PC-9 (cell line): ENCODE measurements at regions not wholly inside any gene's neighbourhood (a gene's known extent, or its start where the extent isn't known, plus 50 kb on each side); places are given as distances from the start of the nearest gene placed in this dataset.

ENCODE experiments used
- BruUV-seq: library from RNA; stranded (reverse); fragments of 400-500 nt; replicated peaks from 2 replicates; lab custom pipeline; 2021; lab: Mats Ljungman, UMichigan
- CTCF ChIA-PET: fragments of 300-600 bp; sonication (Branson Sonifier 250); formaldehyde crosslinking; loops from one replicate; lab custom pipeline; 2022; ENCODE audit warnings: antibody characterized with exemption; lab: Charles Lee
- POLR2A ChIA-PET: fragments of 300-600 bp; sonication (Branson Sonifier 250); formaldehyde crosslinking; loops from one replicate; lab custom pipeline; 2022; ENCODE audit warnings: antibody characterized with exemption; ENCODE audit not compliant: unreplicated experiment; lab: Charles Lee
- DNase-seq, 2 experiments: peaks; one replicate each; pipeline versions ENCODE4 v3.0.0 to v3.0.0-alpha.2; 2015 to 2022; ENCODE audit warnings: mixed read lengths in 1 of 2
- H2AFZ ChIP-seq: fragments of 200-600 bp; sonication (generic); 2 replicates; pipeline ENCODE4 v1.8.1; 2017; ENCODE audit warnings: antibody characterized with exemption
- H3F3A ChIP-seq: fragments of 200-600 bp; sonication (generic); 2 replicates; pipeline ENCODE4 v1.8.1; 2017; ENCODE audit warnings: antibody characterized with exemption, mild to moderate bottlenecking, low read depth; ENCODE audit not compliant: insufficient read depth
- H3K27ac ChIP-seq: fragments of 200-600 bp; sonication (generic); 2 replicates; pipeline ENCODE4 v1.6.1; 2016; ENCODE audit warnings: mixed run types
- H3K27me3 ChIP-seq: fragments of 200-600 bp; sonication (generic); 2 replicates; pipeline ENCODE4 v1.6.1; 2016; ENCODE audit warnings: low read depth, mixed run types; ENCODE audit not compliant: insufficient read depth
- H3K36me3 ChIP-seq: fragments of 200-600 bp; sonication (generic); 2 replicates; pipeline ENCODE4 v1.6.1; 2016; ENCODE audit warnings: low read depth, mixed run types
- H3K4me1 ChIP-seq: fragments of 200-600 bp; sonication (generic); replicated peaks from 2 replicates; pipeline ENCODE4 v1.6.1; 2016; ENCODE audit warnings: mixed run types; ENCODE audit not compliant: insufficient read depth
- H3K4me2 ChIP-seq: fragments of 200-600 bp; sonication (generic); 2 replicates; pipeline ENCODE4 v1.6.1; 2017; ENCODE audit warnings: mixed run types
- H3K4me3 ChIP-seq: fragments of 200-600 bp; sonication (generic); 2 replicates; pipeline ENCODE4 v1.6.1; 2016; ENCODE audit warnings: mixed run types
- H3K79me2 ChIP-seq: fragments of 200-600 bp; sonication (generic); 2 replicates; pipeline ENCODE4 v1.6.1; 2017; ENCODE audit warnings: low read depth, mixed run types
- H3K9me2 ChIP-seq: fragments of 200-600 bp; sonication (generic); 2 replicates; pipeline ENCODE4 v1.8.1; 2017; ENCODE audit warnings: mild to moderate bottlenecking; ENCODE audit not compliant: insufficient read depth
- H3K9me3 ChIP-seq: fragments of 200-600 bp; sonication (generic); 2 replicates; pipeline ENCODE4 v1.8.1; 2016; ENCODE audit warnings: low read depth; ENCODE audit not compliant: insufficient read depth
- H4K20me1 ChIP-seq: fragments of 200-600 bp; sonication (generic); 2 replicates; pipeline ENCODE4 v1.8.1; 2017; ENCODE audit not compliant: insufficient read depth
- EZH2 ChIP-seq: fragments of 200-600 bp; sonication (generic); IDR thresholded peaks from 2 replicates; pipeline ENCODE4 v1.8.0; 2017; ENCODE audit warnings: antibody characterized with exemption, low read depth
- intact Hi-C: fragments of 100-400 bp; cut with micrococcal nuclease; formaldehyde crosslinking; loops from one replicate; pipeline ENCODE4 v1.10.0; 2022; ENCODE audit not compliant: unreplicated experiment
- TF ChIP-seq, protein P1 (sequence below): fragments of 200-600 bp; sonication (generic); conservative IDR thresholded peaks from 2 replicates; pipeline ENCODE4 v1.6.1; 2017; ENCODE audit warnings: mixed run types, antibody characterized with exemption, mild to moderate bottlenecking, moderate library complexity

GRCh38 chr10:123443924-123444323 lies 222.2 kb upstream of the GPR26 start:
- H3K4me3 ChIP-seq: no peak overlapping the region
- intact Hi-C loops: no loop called here
- H3K36me3 ChIP-seq: no peaks in the 10 kb centered on the region
- BruUV-seq: no TSS peak
- no peak overlapping the region for H3K27ac ChIP-seq
- no peak for TF ChIP-seq EZH2
- TF ChIP-seq, protein P1, sequence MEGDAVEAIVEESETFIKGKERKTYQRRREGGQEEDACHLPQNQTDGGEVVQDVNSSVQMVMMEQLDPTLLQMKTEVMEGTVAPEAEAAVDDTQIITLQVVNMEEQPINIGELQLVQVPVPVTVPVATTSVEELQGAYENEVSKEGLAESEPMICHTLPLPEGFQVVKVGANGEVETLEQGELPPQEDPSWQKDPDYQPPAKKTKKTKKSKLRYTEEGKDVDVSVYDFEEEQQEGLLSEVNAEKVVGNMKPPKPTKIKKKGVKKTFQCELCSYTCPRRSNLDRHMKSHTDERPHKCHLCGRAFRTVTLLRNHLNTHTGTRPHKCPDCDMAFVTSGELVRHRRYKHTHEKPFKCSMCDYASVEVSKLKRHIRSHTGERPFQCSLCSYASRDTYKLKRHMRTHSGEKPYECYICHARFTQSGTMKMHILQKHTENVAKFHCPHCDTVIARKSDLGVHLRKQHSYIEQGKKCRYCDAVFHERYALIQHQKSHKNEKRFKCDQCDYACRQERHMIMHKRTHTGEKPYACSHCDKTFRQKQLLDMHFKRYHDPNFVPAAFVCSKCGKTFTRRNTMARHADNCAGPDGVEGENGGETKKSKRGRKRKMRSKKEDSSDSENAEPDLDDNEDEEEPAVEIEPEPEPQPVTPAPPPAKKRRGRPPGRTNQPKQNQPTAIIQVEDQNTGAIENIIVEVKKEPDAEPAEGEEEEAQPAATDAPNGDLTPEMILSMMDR: no peak
- DNase-seq: no peak
- H3K9me3 ChIP-seq: no peaks in the 10 kb centered on the region
- H3K79me2 ChIP-seq: no peaks in the 10 kb centered on the region
- POLR2A ChIA-PET: no interaction called here
- H3K27me3 ChIP-seq: peaks cover 72% of the 10 kb centered on the region
- CTCF ChIA-PET: no interaction called here
- no peaks in the 10 kb centered on the region for H3F3A ChIP-seq
- H3K4me2 ChIP-seq: no peak overlapping the region
- no peaks in the 10 kb centered on the region for H4K20me1 ChIP-seq
- no peak overlapping the region for H2AFZ ChIP-seq
- no peaks in the 10 kb centered on the region for H3K4me1 ChIP-seq
- no peaks in the 10 kb centered on the region for H3K9me2 ChIP-seq

- no peak overlapping the region for H3K27ac ChIP-seq
- H3K36me3 ChIP-seq: no peaks in the 10 kb centered on the region
- H3K9me2 ChIP-seq: no peaks in the 10 kb centered on the region
- no peaks in the 10 kb centered on the region for H3K9me3 ChIP-seq
- ChIA-PET POLR2A (no interaction called here), CTCF (no interaction called here)
- no peaks in the 10 kb centered on the region for H3K4me1 ChIP-seq
- no peak overlapping the region for H3K4me2 ChIP-seq
- no peak overlapping the region for H3K4me3 ChIP-seq
- H4K20me1 ChIP-seq: no peaks in the 10 kb centered on the region
- no peak overlapping the region for H2AFZ ChIP-seq
- no peak for DNase-seq
- H3K27me3 ChIP-seq: peaks cover 72% of the 10 kb centered on the region
- no peaks in the 10 kb centered on the region for H3K79me2 ChIP-seq
- TF ChIP-seq EZH2: no peak
- TF ChIP-seq, protein P1: no peak
- intact Hi-C loops: no loop called here
- BruUV-seq: no TSS peak
- no peaks in the 10 kb centered on the region for H3F3A ChIP-seq
These were observed 220.8 kb upstream of the GPR26 start for GRCh38 chr10:123445261-123445775.

- H3K4me1 ChIP-seq: no peaks in the 10 kb centered on the region
- CTCF ChIA-PET: no interaction called here
- POLR2A ChIA-PET: no interaction called here
These were observed 219.6 kb upstream of the GPR26 start for GRCh38 chr10:123446449-123447156.

More at GRCh38 chr10:123446449-123447156, 219.6 kb upstream of the GPR26 start:
- DNase-seq: no peak
- no peaks in the 10 kb centered on the region for H3F3A ChIP-seq
- peaks cover 74% of the 10 kb centered on the region for H3K27me3 ChIP-seq
- TF ChIP-seq, protein P1: no peak
- no peak overlapping the region for H2AFZ ChIP-seq
- H3K79me2 ChIP-seq: no peaks in the 10 kb centered on the region
- no peaks in the 10 kb centered on the region for H4K20me1 ChIP-seq
- no peak overlapping the region for H3K4me3 ChIP-seq
- no peak overlapping the region for H3K4me2 ChIP-seq
- H3K27ac ChIP-seq: no peak overlapping the region
- no TSS peak for BruUV-seq
- H3K9me3 ChIP-seq: no peaks in the 10 kb centered on the region
- no peaks in the 10 kb centered on the region for H3K36me3 ChIP-seq
- no peaks in the 10 kb centered on the region for H3K9me2 ChIP-seq
- intact Hi-C loops: no loop called here
